SIG-M5 treated with dmso at 0.1 percent for 504 hours (cell line): ENCODE measurements at regions not wholly inside any gene's neighbourhood (a gene's known extent, or its start where the extent isn't known, plus 50 kb on each side); places are given as distances from the start of the nearest gene placed in this dataset.
"Not testable (repeated sequence)": the region's sequence is repeated elsewhere in the genome, so short reads cannot be mapped to it uniquely, and the experiment has no call there.

Source experiments
- DNase-seq: peaks from one replicate; lab custom pipeline; 2025; ENCODE audit not compliant: unreplicated experiment; lab: John Stamatoyannopoulos, UW

DNA sequence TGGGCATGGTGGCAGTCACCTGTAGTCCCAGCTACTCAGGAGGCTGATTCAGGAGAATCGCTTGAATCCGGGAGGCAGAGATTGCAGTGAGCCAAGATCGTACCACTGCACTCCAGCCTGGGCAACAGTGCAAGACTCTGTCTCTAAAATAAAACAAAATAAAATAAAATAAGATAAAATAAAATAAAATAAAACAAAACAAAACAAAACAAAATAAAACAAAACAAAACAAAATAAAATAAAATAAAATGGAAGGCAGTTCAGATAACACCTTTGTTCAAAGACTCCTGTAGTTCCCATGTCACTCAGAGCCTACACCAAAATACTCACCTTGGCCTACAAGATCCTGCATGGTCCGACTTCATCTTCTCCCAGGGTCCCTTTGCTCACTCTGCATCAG is 61.3 kb downstream of the SYF2 start:
- not testable (repeated sequence) for DNase-seq

DNA sequence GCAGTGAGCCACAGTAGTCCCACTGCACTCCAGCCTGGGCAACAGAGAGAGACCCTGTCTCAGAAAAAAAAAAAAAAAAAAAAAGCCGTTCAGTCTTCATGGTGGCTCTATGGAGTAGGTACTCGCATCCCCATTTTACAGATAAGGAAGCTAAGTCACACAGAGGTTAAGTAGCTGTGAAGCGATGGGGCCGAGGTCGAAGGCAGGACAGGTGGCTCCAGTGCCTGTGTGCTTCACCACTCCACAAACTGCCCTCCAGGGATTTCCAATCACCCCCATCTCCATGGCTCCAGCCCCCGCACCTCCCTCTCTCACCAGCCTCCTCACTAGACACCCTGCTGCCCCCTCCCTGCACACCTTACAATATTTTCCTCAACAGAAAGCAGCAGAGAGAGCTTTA is 61.9 kb downstream of the SYF2 start:
- DNase-seq = no peak

DNA sequence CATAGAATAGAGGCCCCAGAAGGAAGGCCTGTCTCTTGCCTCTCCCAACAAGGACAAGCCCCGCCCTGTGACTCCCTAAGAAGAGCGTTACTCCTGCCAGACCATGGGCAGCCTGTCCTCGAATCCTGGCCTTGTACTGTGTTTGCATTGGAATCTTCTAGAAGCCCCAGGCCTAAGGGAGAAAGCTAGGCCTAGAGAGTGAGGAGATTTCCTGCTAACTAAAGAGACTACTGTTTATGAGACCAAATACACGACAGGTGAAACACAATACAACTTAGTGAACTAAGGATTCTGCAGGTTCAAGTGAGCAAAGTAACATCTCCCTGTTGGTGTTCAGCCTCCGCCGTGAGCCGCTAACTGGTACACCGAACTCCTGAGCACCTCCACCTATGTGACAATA is 62.7 kb downstream of the SYF2 start:
- no peak for DNase-seq

DNA sequence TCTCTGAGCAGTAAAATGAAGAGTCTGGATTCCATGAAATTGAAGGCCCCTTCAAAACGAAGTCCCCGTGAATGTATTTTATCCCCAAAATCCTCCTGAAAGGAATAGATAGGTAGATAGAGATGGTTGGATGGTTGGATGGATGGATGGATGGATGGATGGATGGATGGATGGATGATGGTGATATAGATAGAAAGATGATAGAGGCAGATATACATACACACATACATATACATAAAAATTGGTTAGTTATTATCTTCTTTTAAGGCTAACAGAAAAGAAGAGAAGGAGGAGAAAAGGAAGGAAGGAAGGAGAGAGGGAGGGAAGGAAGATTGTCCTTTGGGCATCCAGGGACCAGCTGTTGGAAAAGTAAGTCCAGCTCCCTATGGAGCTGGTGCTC is 63.1 kb downstream of the SYF2 start:
- no peak for DNase-seq

DNA sequence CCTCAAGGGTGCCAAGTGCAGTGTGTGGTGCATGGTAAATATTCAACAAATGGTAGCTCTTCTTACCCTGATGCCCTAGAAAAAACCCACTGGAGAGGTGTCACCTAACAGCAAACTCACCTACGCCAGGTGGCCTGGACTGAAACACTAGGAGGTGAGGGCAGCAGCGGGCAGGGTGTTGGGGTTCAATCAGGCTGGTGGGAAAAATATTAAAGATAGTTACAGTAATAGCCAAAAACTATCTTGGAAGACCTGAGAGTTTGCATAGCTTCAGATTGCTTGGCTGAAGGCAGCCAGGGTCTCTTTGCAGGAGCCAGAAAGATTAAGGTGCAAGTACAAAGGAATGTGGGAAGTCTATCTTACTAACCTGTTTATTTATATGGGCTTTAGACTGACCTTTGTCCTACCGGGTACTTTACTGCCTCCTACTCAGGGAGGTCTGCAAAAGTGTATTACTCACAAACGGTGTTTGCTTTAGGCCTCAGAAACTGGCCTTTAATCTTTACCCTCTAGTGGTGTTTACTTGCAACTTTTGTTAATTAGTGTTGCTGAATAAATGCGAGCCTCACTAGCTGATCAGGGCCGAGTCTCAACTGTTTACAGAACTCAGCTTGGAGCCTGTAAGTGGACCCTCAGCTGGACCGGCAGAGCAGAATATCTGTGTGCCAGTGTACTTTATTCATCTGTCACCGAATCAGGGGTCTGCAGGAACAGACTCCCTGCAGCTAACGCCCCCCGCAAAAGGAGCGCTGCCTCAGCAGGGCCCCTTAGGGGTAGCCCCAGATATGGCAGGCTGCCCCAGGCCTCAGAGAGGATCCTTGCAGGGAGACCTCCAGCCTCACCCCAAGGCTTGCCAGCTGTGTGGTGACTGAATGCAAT is 63.9 kb downstream of the SYF2 start:
- no peak for DNase-seq

DNA sequence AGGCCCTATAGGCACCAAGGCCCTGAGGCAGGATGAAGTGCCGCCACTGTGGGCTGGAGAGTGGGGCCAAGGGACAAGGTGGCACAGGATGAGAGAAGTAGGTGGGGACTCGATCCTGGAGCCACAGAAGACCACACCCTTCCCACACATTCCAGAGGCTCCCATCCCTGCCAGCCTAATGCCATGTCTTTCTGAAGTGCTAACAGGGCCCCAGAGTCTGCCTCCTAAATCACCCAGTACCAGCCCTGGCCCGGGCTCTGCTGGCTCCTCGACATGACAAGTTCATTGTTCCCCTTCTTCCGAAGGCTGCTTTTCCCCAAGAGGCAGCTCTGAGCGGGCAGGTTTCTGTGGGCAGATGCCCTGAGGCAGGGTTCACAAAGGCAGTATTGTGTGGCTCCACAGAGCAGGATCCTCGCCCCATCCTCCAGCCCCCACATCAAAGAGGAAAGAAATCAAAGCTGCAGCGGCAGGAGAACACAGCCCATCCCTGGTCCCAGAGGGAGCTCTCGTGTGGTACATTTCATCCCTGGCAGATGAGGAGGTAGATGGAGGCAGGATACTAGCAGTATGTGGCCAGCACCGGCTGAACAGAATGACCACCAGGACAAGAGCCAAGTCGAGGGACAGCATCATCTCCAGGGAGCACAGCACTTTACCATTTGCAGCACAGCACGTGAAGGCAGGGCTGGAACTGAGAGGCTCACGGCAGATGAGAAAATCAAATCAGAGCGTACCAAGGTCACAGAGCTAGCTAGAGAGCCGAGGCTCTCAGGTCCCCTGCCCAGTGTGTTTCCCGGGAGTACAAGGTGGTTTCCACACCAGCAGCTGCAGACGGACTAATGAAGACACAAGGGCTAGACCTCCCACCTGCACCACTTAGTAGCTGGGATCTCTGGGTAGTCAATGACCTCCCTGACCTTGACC is 64.8 kb downstream of the SYF2 start:
- DNase-seq = no peak

DNA sequence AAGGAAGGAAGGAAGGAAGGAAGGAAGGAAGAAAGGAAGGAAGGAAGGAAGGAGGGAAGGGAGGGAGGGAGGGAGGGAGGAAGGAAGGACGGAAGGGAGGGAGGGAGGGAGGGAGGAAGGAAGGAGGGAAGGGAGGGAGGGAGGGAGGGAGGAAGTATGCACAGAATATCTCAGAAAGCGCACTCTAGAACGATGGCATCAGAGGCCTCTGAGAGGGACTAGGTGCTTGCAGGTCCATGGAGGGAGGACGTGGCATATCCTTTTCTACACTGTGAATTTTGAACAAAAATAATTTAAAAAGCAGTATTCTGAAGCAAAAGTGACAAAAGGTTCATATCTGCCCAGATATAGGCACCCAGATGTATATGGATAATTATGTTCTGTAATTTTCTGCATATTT is 65.5 kb downstream of the SYF2 start:
- DNase-seq = no peak

DNA sequence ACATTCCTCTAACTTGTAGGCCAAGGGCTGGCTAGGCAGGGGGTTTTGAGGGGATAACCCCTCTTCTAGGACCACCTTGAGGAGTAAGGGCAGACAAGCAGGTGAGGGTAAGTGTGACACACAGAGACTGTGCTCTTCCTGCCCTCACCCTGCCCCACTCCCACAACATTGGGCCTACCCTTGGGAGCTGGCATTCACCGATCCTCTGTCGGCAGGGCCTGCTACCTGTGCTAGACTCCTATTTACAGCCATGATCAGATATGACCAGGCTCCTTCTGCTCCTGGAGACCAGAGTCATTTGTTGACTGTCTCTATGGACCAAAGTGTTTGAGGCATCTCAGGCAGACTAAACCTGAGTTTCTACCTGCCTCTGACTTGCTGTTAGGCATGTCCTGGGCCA is 68.3 kb downstream of the SYF2 start:
- no peak for DNase-seq

DNA sequence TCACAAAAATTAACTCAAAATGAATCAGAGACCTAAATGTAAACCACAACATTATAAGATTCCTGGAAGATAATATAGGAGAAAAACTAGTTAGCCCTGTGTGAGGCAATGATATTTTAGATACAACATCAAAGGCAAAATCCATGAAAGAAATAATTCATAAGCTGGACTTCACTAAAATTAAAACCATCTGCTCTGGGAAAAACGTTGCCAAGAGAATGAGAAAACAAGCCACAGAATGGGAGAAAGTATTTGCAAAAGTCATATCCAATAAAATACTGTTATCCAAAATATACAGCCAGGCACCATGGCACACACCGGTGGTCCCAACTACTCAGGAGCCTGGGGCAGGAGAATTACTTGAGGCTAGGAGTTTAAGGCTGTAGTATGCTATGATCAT is 70.3 kb downstream of the SYF2 start:
- DNase-seq = no peak

DNA sequence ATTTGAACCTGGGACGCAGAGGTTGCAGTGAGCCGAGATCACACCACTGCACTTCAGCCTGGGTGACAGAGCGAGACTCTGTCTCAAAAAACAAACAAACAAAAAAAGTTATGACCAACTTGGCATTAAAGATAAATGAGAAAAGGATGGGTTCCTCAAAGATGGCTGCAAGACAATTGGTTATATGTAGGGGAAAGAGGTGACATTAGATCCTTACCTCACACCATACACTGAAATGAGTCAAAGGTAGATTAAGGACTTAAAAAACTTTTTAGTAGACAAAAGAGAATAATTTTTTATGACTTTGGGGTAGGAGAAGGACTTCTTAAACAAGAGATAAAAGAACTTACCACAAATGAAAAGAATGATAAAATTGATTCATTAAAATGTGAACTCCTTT is 74.5 kb downstream of the SYF2 start:
- no peak for DNase-seq

DNA sequence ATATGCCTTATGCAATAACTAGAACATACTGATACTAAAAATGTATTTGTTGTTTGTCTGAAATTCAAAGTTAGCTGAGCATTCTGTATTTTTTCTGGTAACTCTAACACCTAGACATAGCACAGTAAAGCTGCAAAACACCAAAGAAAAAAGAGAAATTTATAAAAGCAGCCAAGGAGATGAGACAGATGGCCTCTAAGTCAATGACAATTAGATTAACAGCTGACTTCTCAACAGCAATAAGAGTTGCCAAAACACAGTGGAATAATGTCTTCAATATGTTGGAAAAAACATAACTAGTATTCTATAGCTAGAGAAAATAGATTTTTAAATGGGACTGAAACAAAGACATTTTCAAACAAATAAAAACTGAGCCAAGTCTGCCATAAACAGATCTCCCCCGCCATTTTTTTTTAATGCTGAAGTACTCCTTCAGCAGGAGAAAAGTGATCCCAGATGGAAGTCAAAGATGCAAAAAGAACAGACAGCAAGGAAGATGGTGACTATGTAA is 81.3 kb downstream of the SYF2 start:
- DNase-seq = no peak

DNA sequence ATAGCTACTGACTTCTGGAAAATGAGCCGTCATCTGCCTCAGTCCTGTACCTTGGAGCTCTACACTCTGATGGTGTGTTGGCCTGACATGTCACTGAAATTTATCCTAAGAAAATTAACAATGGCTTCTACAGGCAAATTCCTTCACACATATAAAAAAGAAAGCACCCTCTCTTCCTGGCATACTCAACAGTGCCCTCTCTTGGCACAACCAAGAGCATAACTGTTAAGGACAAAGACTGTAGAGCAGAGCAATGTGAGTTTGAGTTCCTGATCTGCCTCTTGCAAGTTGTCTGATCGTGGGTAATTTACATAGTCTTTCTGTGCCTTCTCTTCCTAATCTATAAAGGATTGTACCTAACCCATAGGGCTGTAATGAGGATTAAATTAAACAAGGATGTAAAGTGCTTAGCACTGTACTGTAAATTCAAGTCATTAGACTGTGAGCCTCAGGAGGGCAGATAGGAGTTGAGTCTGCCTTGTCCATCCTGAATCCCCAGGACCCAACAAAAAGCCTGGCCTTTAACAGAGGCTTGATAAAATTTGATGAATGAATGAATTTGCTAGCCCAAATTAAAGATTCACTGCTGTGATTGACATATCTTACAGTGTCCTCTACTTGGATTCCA is 83.5 kb downstream of the SYF2 start:
- DNase-seq = peak; percentile 55

DNA sequence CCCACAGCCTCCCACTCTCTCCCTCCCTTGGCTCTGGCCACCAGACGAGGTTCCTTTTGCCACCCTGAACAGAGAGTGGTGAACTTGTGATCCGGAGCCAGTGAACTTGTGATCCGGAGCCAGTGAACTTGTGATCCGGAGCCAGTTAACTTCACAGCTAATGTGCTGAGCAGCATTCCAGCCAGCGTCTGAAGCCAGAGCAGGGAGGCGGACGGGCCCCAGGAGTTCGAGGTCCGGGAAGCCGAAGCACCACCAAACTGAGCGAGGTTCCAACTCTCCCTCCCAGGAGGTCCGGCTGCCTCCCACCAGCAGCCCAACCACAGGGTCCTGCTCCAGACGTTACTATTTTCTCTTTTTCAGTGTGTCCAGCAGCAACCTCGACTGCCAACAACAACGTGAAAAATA is 85.8 kb downstream of the SYF2 start:
- no peak for DNase-seq

DNA sequence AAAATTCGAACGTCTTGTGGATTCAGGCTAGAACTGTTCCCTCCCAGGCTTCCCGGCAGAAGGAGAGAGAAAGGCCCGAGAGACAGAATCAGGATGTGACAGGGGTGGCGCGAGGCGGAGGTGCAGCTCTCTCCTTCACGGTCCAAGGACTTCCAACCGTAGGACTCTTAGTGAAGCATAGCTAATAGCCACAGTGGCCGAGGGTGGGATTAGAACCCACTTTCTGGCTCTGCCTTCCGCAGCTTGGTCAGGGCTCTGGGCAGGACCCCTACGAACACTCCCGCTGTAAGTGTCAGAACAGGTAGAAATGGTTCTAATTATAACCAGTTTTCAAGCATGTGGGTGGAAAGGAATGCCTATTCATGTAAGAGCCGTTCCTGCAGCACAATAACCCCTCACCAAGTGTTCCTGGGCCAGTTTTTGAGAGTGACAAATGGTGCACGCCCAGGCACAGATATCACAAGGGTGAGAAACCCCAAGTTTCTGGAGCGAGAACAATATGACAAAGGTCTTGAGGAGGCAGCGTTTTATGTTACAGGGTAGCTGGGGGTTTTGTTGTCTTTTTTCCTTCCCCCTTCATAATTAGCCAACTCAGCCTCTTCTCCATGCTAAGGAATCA is 86.4 kb downstream of the SYF2 start:
- DNase-seq = no peak

DNA sequence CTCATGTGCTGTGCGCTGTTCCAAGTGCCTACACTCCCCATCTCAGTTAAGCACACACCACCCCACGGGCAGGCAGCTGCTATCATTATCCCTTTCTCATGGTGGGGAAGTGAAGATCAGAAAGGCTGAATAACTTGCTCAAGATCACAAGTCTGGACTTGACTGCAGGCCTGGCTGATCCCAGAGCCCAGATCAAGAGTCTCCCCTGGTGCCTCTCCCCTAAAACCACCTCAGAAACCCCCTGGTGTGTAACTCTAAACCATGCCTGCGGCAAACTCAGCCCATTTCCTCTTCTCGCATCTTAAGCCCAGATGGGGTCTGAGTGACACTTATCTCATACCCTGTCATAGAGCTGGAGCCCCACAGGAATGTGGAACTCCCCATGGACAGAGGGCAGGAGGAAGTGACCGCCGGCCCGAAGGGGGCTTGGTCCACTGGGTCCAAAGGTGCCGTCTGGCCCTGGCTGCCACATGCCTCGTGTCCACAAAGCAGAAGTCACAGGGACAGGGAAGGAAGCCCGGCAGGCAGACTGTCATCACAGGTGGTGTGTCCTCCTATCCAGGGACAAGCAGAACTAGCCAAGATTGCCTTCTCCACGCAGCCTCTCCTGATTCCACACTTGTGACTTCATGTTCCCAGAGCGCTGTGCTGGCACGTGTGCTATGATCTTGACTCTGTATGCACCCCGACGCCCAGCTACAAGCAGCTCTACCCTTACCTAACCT is 92.1 kb downstream of the SYF2 start:
- DNase-seq = peak; percentile 79

DNA sequence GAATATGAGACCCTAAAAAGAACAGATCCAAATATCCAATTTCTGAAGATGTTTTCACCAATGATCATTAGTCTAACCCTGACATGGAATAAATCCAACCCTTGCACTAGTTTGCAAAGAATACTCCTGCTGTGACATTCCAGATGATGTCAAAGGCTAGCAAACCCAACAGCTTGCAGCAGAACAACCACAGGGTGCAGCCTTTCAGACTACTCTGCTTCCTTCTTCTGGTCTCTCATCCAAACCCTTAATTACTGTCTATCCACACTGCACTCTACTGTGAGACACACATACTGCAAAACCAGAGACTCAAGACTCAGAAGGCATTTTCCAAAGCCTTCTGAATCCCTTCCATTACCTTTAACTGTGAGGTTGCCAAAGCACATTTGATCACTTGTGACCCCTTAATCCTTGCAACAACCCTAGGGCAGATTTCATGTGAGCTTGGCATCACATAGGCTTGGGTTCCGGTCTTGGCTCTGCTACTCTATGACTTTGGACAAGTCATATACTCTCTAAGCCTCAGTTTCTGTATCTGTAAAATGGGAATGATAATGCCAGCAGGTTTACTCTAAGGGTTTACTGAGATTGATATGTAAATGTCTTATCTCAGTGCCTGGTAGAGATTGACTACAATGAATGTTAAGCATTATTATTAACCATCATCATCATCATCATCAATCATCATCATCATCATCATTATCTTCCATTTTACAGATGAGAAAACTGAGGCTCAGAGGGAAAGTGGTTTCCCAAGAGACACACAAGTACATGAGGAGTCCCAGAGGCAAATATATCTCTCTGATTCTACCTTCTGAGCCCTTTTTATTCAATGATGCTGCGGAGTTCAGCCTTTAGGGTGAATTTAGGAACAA is 94.5 kb downstream of the SYF2 start:
- DNase-seq = peak; percentile 22

DNA sequence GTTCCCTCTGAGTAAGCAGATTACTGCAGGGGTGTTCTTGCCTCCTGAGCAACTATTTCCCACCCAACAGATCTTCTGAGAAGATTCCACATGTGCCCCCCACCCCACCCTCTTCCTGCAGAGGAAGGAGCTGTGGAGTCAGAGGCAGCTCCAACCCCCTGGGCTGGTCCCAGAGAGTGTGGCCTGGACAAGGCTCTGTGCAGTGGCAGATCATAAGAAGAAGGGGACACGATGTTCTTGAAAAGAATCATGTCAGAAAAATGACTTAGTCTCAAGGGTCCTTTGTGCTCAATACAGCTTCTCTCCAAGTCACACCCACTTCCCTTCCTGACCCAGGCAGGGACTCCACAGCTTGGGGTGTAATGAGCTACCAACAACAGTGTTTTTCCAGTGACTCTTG is 95.2 kb downstream of the SYF2 start:
- DNase-seq = no peak

DNA sequence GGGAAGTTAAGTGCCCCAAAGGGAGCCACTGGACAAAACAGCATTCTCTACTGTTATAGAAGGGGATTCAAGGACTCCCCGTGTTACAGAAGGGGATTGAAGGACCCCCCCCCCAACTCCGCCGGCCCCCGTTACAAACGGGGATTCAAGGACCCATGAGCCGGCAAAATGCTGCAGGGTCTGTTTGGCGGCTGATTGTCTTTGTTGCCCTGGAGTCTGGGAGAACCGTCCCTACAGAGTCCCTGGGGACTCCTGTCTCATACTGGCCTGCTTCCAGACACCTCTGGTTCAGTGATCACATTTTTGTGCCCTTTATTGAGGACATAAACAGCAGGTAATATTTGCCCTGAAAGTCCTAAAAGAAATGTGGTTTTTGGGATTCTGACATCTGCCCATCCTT is 96.4 kb downstream of the SYF2 start:
- DNase-seq = no peak

DNA sequence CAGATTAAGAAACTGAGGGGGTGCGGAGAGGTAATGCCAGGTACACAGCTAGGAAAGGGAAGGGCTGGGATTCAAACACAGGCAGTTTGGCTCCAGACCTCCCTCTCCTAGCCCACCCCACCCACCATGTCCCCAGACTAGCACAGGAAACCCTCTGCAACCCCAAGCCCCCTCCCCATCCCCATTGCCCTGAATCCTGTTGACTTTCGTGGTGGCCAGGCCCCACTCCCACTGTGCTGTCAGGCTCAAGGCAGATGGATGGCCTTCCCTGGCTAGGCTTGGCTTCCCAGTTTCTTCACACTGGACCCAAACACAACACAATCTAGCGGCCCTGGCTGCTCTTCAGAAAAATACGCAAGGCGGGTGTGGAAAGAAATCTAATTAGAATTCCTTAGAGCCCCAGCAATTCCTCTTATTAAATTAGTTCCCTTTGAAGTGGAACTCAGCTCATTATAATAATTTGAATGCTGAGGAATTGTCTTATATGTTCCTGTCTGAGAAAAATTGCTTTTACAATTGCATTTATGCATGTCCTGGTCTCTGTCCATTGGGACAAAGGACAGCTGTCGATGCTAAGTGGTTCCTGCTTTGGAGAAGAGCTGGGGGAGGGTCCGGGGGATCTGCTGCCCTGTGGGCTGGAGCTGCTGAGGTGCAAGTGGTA is 97.4 kb downstream of the SYF2 start:
- no peak for DNase-seq
